SK-N-DZ (cell line): ENCODE measurements at regions not wholly inside any gene's neighbourhood (a gene's known extent, or its start where the extent isn't known, plus 50 kb on each side); places are given as distances from the start of the nearest gene placed in this dataset.
"Not testable (repeated sequence)": the region's sequence is repeated elsewhere in the genome, so short reads cannot be mapped to it uniquely, and the experiment has no call there.

Experiments used
- DNase-seq: peaks from one replicate; pipeline ENCODE4 v3.0.0-alpha.2; 2015; ENCODE audit warnings: low spot score

- no peak for DNase-seq
These were observed 197.9 kb upstream of the NANOGP8 start for GRCh38 chr15:35282965-35283496.

GRCh38 chr15:35281515-35281914 is 196.4 kb upstream of the NANOGP8 start:
- DNase-seq: no peak

- DNase-seq: no peak
These were observed 194.7 kb upstream of the NANOGP8 start for GRCh38 chr15:35279811-35280210.

GRCh38 chr15:35271371-35272043 is 186.4 kb upstream of the NANOGP8 start:
- no peak for DNase-seq

GRCh38 chr15:35260941-35261340 is 175.8 kb upstream of the NANOGP8 start:
- no peak for DNase-seq

GRCh38 chr15:35260274-35260673 is 175.2 kb upstream of the NANOGP8 start:
- not testable (repeated sequence) for DNase-seq

- DNase-seq: no peak
These were observed 171.5 kb upstream of the NANOGP8 start for GRCh38 chr15:35256551-35256950.

- no peak for DNase-seq
These were observed 171.0 kb upstream of the NANOGP8 start for GRCh38 chr15:35256141-35256540.

GRCh38 chr15:35254908-35255307 is 169.8 kb upstream of the NANOGP8 start:
- DNase-seq: not testable (repeated sequence)

- DNase-seq: no peak
These were observed 169.0 kb upstream of the NANOGP8 start for GRCh38 chr15:35254062-35254461.

GRCh38 chr15:35252351-35252865 is 167.3 kb upstream of the NANOGP8 start:
- no peak for DNase-seq

GRCh38 chr15:35247150-35247549 is 162.1 kb upstream of the NANOGP8 start:
- DNase-seq: no peak

- DNase-seq: no peak
These were observed 161.4 kb upstream of the NANOGP8 start for GRCh38 chr15:35246451-35246850.

- not testable (repeated sequence) for DNase-seq
These were observed 160.6 kb upstream of the NANOGP8 start for GRCh38 chr15:35245681-35246080.

- DNase-seq: no peak
These were observed 159.1 kb upstream of the NANOGP8 start for GRCh38 chr15:35244227-35244626.

GRCh38 chr15:35243758-35244157 is 158.7 kb upstream of the NANOGP8 start:
- no peak for DNase-seq

- not testable (repeated sequence) for DNase-seq
These were observed 154.6 kb upstream of the NANOGP8 start for GRCh38 chr15:35239693-35240092.

GRCh38 chr15:35238448-35238847 is 153.4 kb upstream of the NANOGP8 start:
- not testable (repeated sequence) for DNase-seq

GRCh38 chr15:35229085-35229484 is 144.0 kb upstream of the NANOGP8 start:
- no peak for DNase-seq

GRCh38 chr15:35218215-35218614 is 133.1 kb upstream of the NANOGP8 start:
- no peak for DNase-seq

GRCh38 chr15:35215093-35215492 is 130.0 kb upstream of the NANOGP8 start:
- DNase-seq: no peak

- DNase-seq: no peak
These were observed 126.3 kb upstream of the NANOGP8 start for GRCh38 chr15:35211240-35211902.

GRCh38 chr15:35210370-35210769 is 125.3 kb upstream of the NANOGP8 start:
- no peak for DNase-seq
